HG03342 (cell line): ENCODE measurements at regions not wholly inside any gene's neighbourhood (a gene's known extent, or its start where the extent isn't known, plus 50 kb on each side); places are given as distances from the start of the nearest gene placed in this dataset.
"Not testable (repeated sequence)": the region's sequence is repeated elsewhere in the genome, so short reads cannot be mapped to it uniquely, and the experiment has no call there.

Source experiments
- ATAC-seq: cut with Tn5 transposase; IDR thresholded peaks from one replicate; pipeline ENCODE4 v1.9.1; 2021; ENCODE audit warnings: mild to moderate bottlenecking, moderate library complexity; ENCODE audit not compliant: unreplicated experiment

- ATAC-seq, result no peak
Observed at GRCh38 chr6:11891547-11891946, 112.9 kb upstream of the ADTRP start.

GRCh38 chr6:11890849-11891248, 112.2 kb upstream of the ADTRP start:
- no peak for ATAC-seq

- ATAC-seq, result no peak
Observed at GRCh38 chr6:11890209-11890608, 111.6 kb upstream of the ADTRP start.

- ATAC-seq, result no peak
Observed at GRCh38 chr6:11889572-11889971, 111.0 kb upstream of the ADTRP start.

GRCh38 chr6:11888727-11889126, 110.1 kb upstream of the ADTRP start:
- no peak for ATAC-seq

GRCh38 chr6:11885159-11885558, 106.6 kb upstream of the ADTRP start:
- no peak for ATAC-seq

GRCh38 chr6:11883471-11883870, 104.9 kb upstream of the ADTRP start:
- ATAC-seq, result not testable (repeated sequence)

GRCh38 chr6:11880156-11880555, 101.6 kb upstream of the ADTRP start:
- ATAC-seq, result not testable (repeated sequence)

- ATAC-seq, result no peak
Observed at GRCh38 chr6:11878735-11879134, 100.1 kb upstream of the ADTRP start.

- no peak for ATAC-seq
Observed at GRCh38 chr6:11878029-11878428, 99.4 kb upstream of the ADTRP start.

GRCh38 chr6:11876934-11877433, 98.4 kb upstream of the ADTRP start:
- ATAC-seq, result peak; percentile 73

- ATAC-seq, result no peak
Observed at GRCh38 chr6:11875325-11876109, 96.9 kb upstream of the ADTRP start.

- no peak for ATAC-seq
Observed at GRCh38 chr6:11869672-11870340, 91.2 kb upstream of the ADTRP start.

- ATAC-seq, result no peak
Observed at GRCh38 chr6:11868392-11868791, 89.8 kb upstream of the ADTRP start.

- ATAC-seq, result no peak
Observed at GRCh38 chr6:11865680-11866300, 87.2 kb upstream of the ADTRP start.

GRCh38 chr6:11858439-11858838, 79.8 kb upstream of the ADTRP start:
- no peak for ATAC-seq

GRCh38 chr6:11855743-11856142, 77.1 kb upstream of the ADTRP start:
- ATAC-seq, result no peak

- ATAC-seq, result no peak
Observed at GRCh38 chr6:11854408-11855165, 76.0 kb upstream of the ADTRP start.

GRCh38 chr6:11853678-11854407, 75.2 kb upstream of the ADTRP start:
- ATAC-seq, result no peak

GRCh38 chr6:11852061-11852651, 73.6 kb upstream of the ADTRP start:
- ATAC-seq, result no peak
